GM19035 (cell line): ENCODE measurements at regions not wholly inside any gene's neighbourhood (a gene's known extent, or its start where the extent isn't known, plus 50 kb on each side); places are given as distances from the start of the nearest gene placed in this dataset.
"Not testable (repeated sequence)": the region's sequence is repeated elsewhere in the genome, so short reads cannot be mapped to it uniquely, and the experiment has no call there.

ENCODE experiments used
- ATAC-seq: cut with Tn5 transposase; IDR thresholded peaks from one replicate; pipeline ENCODE4 v1.9.1; 2021; ENCODE audit not compliant: unreplicated experiment

GRCh38 chr2:36302911-36303310 lies 52.7 kb upstream of the CRIM1 start:
- no peak for ATAC-seq

- no peak for ATAC-seq
Observed at GRCh38 chr2:36301843-36302242, 53.7 kb upstream of the CRIM1 start.

GRCh38 chr2:36300697-36301096 lies 54.9 kb upstream of the CRIM1 start:
- no peak for ATAC-seq

- ATAC-seq, result no peak
Observed at GRCh38 chr2:36296798-36297197, 58.8 kb upstream of the CRIM1 start.

- no peak for ATAC-seq
Observed at GRCh38 chr2:36294316-36294721, 61.3 kb upstream of the CRIM1 start.

GRCh38 chr2:36290306-36290856 lies 65.2 kb upstream of the CRIM1 start:
- no peak for ATAC-seq

- ATAC-seq, result no peak
Observed at GRCh38 chr2:36289731-36290130, 65.8 kb upstream of the CRIM1 start.

GRCh38 chr2:36287363-36288275 lies 68.0 kb upstream of the CRIM1 start:
- no peak for ATAC-seq

- ATAC-seq, result not testable (repeated sequence)
Observed at GRCh38 chr2:36279506-36279905, 76.1 kb upstream of the CRIM1 start.

GRCh38 chr2:36277881-36278523 lies 77.6 kb upstream of the CRIM1 start:
- ATAC-seq, result no peak

GRCh38 chr2:36277146-36277808 lies 78.3 kb upstream of the CRIM1 start:
- no peak for ATAC-seq

- ATAC-seq, result no peak
Observed at GRCh38 chr2:36271266-36271665, 84.3 kb upstream of the CRIM1 start.

GRCh38 chr2:36270758-36271157 lies 84.8 kb upstream of the CRIM1 start:
- ATAC-seq, result no peak

- no peak for ATAC-seq
Observed at GRCh38 chr2:36267194-36267593, 88.4 kb upstream of the CRIM1 start.

- ATAC-seq, result no peak
Observed at GRCh38 chr2:36266536-36267121, 88.9 kb upstream of the CRIM1 start.

- ATAC-seq, result no peak
Observed at GRCh38 chr2:36262581-36262980, 93.0 kb upstream of the CRIM1 start.

- ATAC-seq, result no peak
Observed at GRCh38 chr2:36255863-36256262, 99.7 kb upstream of the CRIM1 start.

GRCh38 chr2:36253086-36253485 lies 102.5 kb upstream of the CRIM1 start:
- no peak for ATAC-seq

- peak; percentile 92 for ATAC-seq
Observed at GRCh38 chr2:36246320-36246990, 109.1 kb upstream of the CRIM1 start.

GRCh38 chr2:36245651-36246050 lies 109.9 kb upstream of the CRIM1 start:
- ATAC-seq, result no peak

GRCh38 chr2:36238106-36238505 lies 117.5 kb upstream of the CRIM1 start:
- ATAC-seq, result no peak
